RWPE1 (cell line): ENCODE measurements at regions not wholly inside any gene's neighbourhood (a gene's known extent, or its start where the extent isn't known, plus 50 kb on each side); places are given as distances from the start of the nearest gene placed in this dataset.

Experiments used
- CTCF ChIA-PET: fragments of 350-600 bp; sonication (Branson Sonifier 250); formaldehyde crosslinking; extraction: SDS; loops from one replicate; lab custom pipeline; 2021; lab: Yijun Ruan, JAX
- POLR2A ChIA-PET: fragments of 400-600 bp; formaldehyde crosslinking; extraction: SDS; loops from one replicate; lab custom pipeline; 2020; ENCODE audit warnings: antibody characterized with exemption; ENCODE audit not compliant: low non-redundant PET; lab: Yijun Ruan, JAX
- DNase-seq: peaks from one replicate; pipeline ENCODE4 v3.0.0; 2012; ENCODE audit warnings: low spot score
- H3K27ac ChIP-seq: fragments of 450-650 bp; 2 replicates; pipeline ENCODE4 v1.5.1; 2017
- CTCF ChIP-seq: fragments of 450-650 bp; conservative IDR thresholded peaks from 2 replicates; pipeline ENCODE4 v1.5.1; 2017; ENCODE audit warnings: low read depth, mild to moderate bottlenecking

- POLR2A ChIA-PET = no interaction called here
- DNase-seq = no peak
- no peak for TF ChIP-seq CTCF
- CTCF ChIA-PET = no interaction called here
- H3K27ac ChIP-seq = no peak overlapping the region
These were observed 98.1 kb upstream of the CXADR start for GRCh38 chr21:17414766-17415165.

- POLR2A ChIA-PET = no interaction called here
- CTCF ChIA-PET = no interaction called here
- no peak for DNase-seq
- TF ChIP-seq CTCF = no peak
- H3K27ac ChIP-seq = no peak overlapping the region
These were observed 96.7 kb upstream of the CXADR start for GRCh38 chr21:17416139-17416538.

GRCh38 chr21:17422931-17423330, 89.9 kb upstream of the CXADR start:
- no peak overlapping the region for H3K27ac ChIP-seq
- ChIA-PET CTCF (interaction anchor here (0.6 to 0.8 kb wide), 2 partner anchors 14 to 85 kb away, joined by 3 to 4 read pairs; no protein-coding TSS in a partner anchor), POLR2A (interaction anchor here (0.7 kb wide), 1 partner anchor 1731 kb away, joined by 4 read pairs; no protein-coding TSS in a partner anchor)
- TF ChIP-seq CTCF = no peak
- DNase-seq = no peak

- TF ChIP-seq CTCF = no peak
- no peak for DNase-seq
- ChIA-PET CTCF (interaction anchor here (1.3 kb wide), 1 partner anchor 88 kb away, joined by 4 read pairs; no protein-coding TSS in a partner anchor), POLR2A (no interaction called here)
- no peak overlapping the region for H3K27ac ChIP-seq
These were observed 85.7 kb upstream of the CXADR start for GRCh38 chr21:17427157-17427556.

GRCh38 chr21:17427831-17428483, 84.9 kb upstream of the CXADR start:
- POLR2A ChIA-PET = no interaction called here
- TF ChIP-seq CTCF = no peak
- no peak overlapping the region for H3K27ac ChIP-seq
- CTCF ChIA-PET = interaction anchor here (0.7 to 1.3 kb wide), 2 partner anchors 85 to 87 kb away, joined by 3 to 4 read pairs; no protein-coding TSS in a partner anchor
- DNase-seq = no peak

GRCh38 chr21:17428484-17428869, 84.4 kb upstream of the CXADR start:
- H3K27ac ChIP-seq = no peak overlapping the region
- ChIA-PET CTCF (interaction anchor here (0.7 kb wide), 1 partner anchor 84 kb away, joined by 3 read pairs; no protein-coding TSS in a partner anchor), POLR2A (no interaction called here)
- DNase-seq = no peak
- TF ChIP-seq CTCF = no peak
